ENCODE measurements at regions not wholly inside any gene's neighbourhood (a gene's known extent, or its start where the extent isn't known, plus 50 kb on each side); places are given as distances from the start of the nearest gene placed in this dataset.

DNA sequence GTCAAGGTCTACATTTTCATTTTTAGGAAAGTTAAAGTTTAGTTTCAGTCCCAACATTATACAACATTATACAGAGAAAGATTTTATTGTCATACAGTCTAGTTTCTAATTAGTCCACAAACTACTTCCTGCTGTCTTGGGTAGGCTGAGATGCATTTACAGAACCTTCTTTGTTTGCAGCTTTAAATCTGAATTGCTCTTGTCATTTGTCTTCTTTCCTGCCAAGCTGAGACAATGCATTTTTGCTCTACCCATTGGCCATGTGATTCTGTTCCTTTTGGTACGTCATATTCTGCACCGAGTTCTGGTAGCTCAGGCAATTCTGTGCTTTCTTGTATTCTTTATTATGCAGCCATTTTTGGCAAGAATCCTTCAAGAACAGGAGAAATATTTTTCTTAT, 228.5 kb downstream of the ATP23 start:
- H3K36me3 ChIP-seq (ENCODE audit: control insufficient read depth, insufficient read depth, low read length), result no peaks in the 10 kb centered on the region
- H3K27me3 ChIP-seq (ENCODE audit: control insufficient read depth, insufficient read depth, low read length), result no peaks in the 10 kb centered on the region
- FAIRE-seq (no peak), DNase-seq (ENCODE audit: low read depth) (no peak)
- no peak overlapping the region for H3K4me3 ChIP-seq (ENCODE audit: low read depth, low read length)
- no peak for TF ChIP-seq CTCF (IDR thresholded peaks at IDR 0.05; ENCODE audit: insufficient read depth, low read length, severe bottlenecking)

DNA sequence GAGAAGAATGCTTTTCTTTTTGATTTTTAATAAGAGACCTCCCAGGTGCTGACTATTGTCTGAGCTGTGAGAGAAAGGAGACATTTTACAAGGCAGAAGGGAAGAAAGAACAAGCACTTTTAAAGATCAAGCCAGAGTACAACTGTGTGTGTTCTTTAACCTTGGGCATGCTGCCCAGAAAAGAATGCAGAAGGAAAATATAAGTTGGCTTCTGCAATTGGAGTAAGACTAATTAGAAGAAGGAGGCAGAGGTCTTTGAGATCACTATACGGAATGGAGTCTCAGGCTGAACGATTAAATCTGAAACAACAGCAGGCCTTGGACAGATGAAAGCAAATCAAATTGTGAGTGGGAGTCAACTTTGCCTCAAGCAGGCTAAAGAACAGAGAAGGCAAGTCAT, 230.5 kb downstream of the ATP23 start:
- FAIRE-seq, result no peak
- Histone ChIP-seq H3K36me3 (ENCODE audit: control insufficient read depth, insufficient read depth, low read length) (no peaks in the 10 kb centered on the region), H3K4me3 (ENCODE audit: low read depth, low read length) (no peak overlapping the region), H3K27me3 (ENCODE audit: control insufficient read depth, insufficient read depth, low read length) (no peaks in the 10 kb centered on the region)
- no peak for TF ChIP-seq CTCF (IDR thresholded peaks at IDR 0.05; ENCODE audit: insufficient read depth, low read length, severe bottlenecking)
- no peak for DNase-seq (ENCODE audit: low read depth)

GRCh38 chr12:58172433-58173073, 231.2 kb downstream of the ATP23 start:
- DNase-seq (ENCODE audit: low read depth) (no peak), FAIRE-seq (no peak)
- Histone ChIP-seq H3K27me3 (ENCODE audit: control insufficient read depth, insufficient read depth, low read length) (no peaks in the 10 kb centered on the region), H3K36me3 (ENCODE audit: control insufficient read depth, insufficient read depth, low read length) (no peaks in the 10 kb centered on the region), H3K4me3 (ENCODE audit: low read depth, low read length) (no peak overlapping the region)
- no peak for TF ChIP-seq CTCF (IDR thresholded peaks at IDR 0.05; ENCODE audit: insufficient read depth, low read length, severe bottlenecking)

GRCh38 chr12:58174316-58174715, 232.9 kb downstream of the ATP23 start:
- FAIRE-seq (no peak), DNase-seq (ENCODE audit: low read depth) (no peak)
- Histone ChIP-seq H3K4me3 (ENCODE audit: low read depth, low read length) (no peak overlapping the region), H3K27me3 (ENCODE audit: control insufficient read depth, insufficient read depth, low read length) (peaks cover 2% of the 10 kb centered on the region), H3K36me3 (ENCODE audit: control insufficient read depth, insufficient read depth, low read length) (no peaks in the 10 kb centered on the region)
- no peak for TF ChIP-seq CTCF (IDR thresholded peaks at IDR 0.05; ENCODE audit: insufficient read depth, low read length, severe bottlenecking)

GRCh38 chr12:58176296-58176869, 235.0 kb downstream of the ATP23 start:
- DNase-seq (ENCODE audit: low read depth), result peak; percentile 50
- Histone ChIP-seq H3K27me3 (ENCODE audit: control insufficient read depth, insufficient read depth, low read length) (peaks cover 2% of the 10 kb centered on the region), H3K36me3 (ENCODE audit: control insufficient read depth, insufficient read depth, low read length) (no peaks in the 10 kb centered on the region), H3K4me3 (ENCODE audit: low read depth, low read length) (no peak overlapping the region)
- peak; percentile 67 for TF ChIP-seq CTCF (IDR thresholded peaks at IDR 0.05; ENCODE audit: insufficient read depth, low read length, severe bottlenecking)
- FAIRE-seq, result no peak

DNA sequence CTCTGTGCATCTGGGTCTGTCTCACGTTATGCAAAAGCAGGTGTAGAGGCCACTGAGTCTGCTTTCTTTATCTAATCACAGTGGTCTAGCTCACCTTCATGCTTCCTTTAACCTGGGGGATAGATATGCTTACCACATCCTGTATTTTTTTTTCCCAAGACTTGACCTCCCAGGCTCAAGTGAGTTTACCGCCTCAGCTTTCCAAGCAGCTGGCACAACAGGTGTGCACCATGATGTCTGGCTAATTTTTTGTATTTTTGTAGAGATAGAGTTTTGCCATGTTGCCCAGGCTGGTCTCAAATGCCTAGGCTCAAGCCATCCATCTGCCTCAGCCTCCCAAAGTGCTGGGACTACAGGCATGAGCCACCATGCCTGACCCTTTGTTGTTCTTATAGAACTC, 236.0 kb downstream of the ATP23 start:
- FAIRE-seq (no peak), DNase-seq (ENCODE audit: low read depth) (no peak)
- Histone ChIP-seq H3K36me3 (ENCODE audit: control insufficient read depth, insufficient read depth, low read length) (no peaks in the 10 kb centered on the region), H3K4me3 (ENCODE audit: low read depth, low read length) (no peak overlapping the region), H3K27me3 (ENCODE audit: control insufficient read depth, insufficient read depth, low read length) (peaks cover 2% of the 10 kb centered on the region)
- TF ChIP-seq CTCF (IDR thresholded peaks at IDR 0.05; ENCODE audit: insufficient read depth, low read length, severe bottlenecking), result no peak

All from bronchial epithelial cell (primary cell).